Vagina (tissue), 2 donors: ENCODE measurements at regions not wholly inside any gene's neighbourhood (a gene's known extent, or its start where the extent isn't known, plus 50 kb on each side); places are given as distances from the start of the nearest gene placed in this dataset.

Experiments
- DNase-seq, 2 donors: peaks; one replicate each; pipeline ENCODE4 v3.0.0-alpha.2; 2017; ENCODE audit errors: extremely low spot score in 2 of 2
- H3K27ac ChIP-seq: fragments of 200-600 bp; sonication (generic); one replicate; pipeline ENCODE4 v1.5.1; 2019
- H3K27me3 ChIP-seq: fragments of 200-600 bp; sonication (generic); one replicate; pipeline ENCODE4 v1.5.1; 2019
- H3K36me3 ChIP-seq, 2 donors: fragments of 200-600 bp; sonication (generic); one replicate each; pipeline ENCODE4 v1.5.1; 2017 to 2019
- H3K4me1 ChIP-seq: fragments of 200-600 bp; sonication (generic); one replicate; pipeline ENCODE4 v1.5.1; 2019
- H3K4me3 ChIP-seq, 2 donors: fragments of 200-600 bp; sonication (generic); 1 replicate in 1 of 2; 2 replicates in 1 of 2; pipeline ENCODE4 v1.5.1; 2016 to 2019
- H3K9me3 ChIP-seq: fragments of 200-600 bp; sonication (generic); one replicate; pipeline ENCODE4 v1.5.1; 2019
- POLR2A ChIP-seq, 2 donors: fragments of 450-650 bp; IDR thresholded peaks; one replicate each; pipeline ENCODE4 v1.6.1; 2017; ENCODE audit warnings: antibody characterized with exemption in 2 of 2, mild to moderate bottlenecking in 2 of 2, moderate library complexity in 2 of 2
- POLR2AphosphoS5 ChIP-seq, 2 donors: sonication (generic); formaldehyde crosslinking; IDR thresholded peaks; one replicate each; pipeline ENCODE4 v1.9.0; 2017; ENCODE audit warnings: antibody characterized with exemption in 2 of 2, mild to moderate bottlenecking in 2 of 2, low read depth in 1 of 2; ENCODE audit not compliant: insufficient read depth in 1 of 2
- intact Hi-C: fragments of 100-400 bp; cut with DNase I; formaldehyde crosslinking; loops from one replicate; pipeline ENCODE4 v1.15.1; 2023
- TF ChIP-seq, protein P1 (sequence below), 3 experiments: fragments of 450-650 bp in 2 of 3; fragments of 200-600 bp in 1 of 3; sonication (generic) in 1 of 3; IDR thresholded peaks; one replicate each; pipeline ENCODE4 v1.5.1; 2017 to 2019; ENCODE audit warnings: antibody characterized with exemption in 3 of 3, mild to moderate bottlenecking in 2 of 3, moderate library complexity in 2 of 3

GRCh38 chr20:52448513-52449232 is 257.1 kb upstream of the ZFP64 start:
- H3K9me3 ChIP-seq = no peaks in the 10 kb centered on the region
- H3K4me3 ChIP-seq = no peak overlapping the region
- H3K27ac ChIP-seq = no peak overlapping the region
- TF ChIP-seq, protein P1, sequence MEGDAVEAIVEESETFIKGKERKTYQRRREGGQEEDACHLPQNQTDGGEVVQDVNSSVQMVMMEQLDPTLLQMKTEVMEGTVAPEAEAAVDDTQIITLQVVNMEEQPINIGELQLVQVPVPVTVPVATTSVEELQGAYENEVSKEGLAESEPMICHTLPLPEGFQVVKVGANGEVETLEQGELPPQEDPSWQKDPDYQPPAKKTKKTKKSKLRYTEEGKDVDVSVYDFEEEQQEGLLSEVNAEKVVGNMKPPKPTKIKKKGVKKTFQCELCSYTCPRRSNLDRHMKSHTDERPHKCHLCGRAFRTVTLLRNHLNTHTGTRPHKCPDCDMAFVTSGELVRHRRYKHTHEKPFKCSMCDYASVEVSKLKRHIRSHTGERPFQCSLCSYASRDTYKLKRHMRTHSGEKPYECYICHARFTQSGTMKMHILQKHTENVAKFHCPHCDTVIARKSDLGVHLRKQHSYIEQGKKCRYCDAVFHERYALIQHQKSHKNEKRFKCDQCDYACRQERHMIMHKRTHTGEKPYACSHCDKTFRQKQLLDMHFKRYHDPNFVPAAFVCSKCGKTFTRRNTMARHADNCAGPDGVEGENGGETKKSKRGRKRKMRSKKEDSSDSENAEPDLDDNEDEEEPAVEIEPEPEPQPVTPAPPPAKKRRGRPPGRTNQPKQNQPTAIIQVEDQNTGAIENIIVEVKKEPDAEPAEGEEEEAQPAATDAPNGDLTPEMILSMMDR (IDR thresholded peaks at IDR 0.05) = no peak
- TF ChIP-seq POLR2A (IDR thresholded peaks at IDR 0.05) (no peak), POLR2AphosphoS5 (IDR thresholded peaks at IDR 0.05; ENCODE audit: insufficient read depth in 1 of 2, low read depth in 1 of 2) (no peak)
- DNase-seq = no peak
- no peaks in the 10 kb centered on the region for H3K4me1 ChIP-seq
- no peaks in the 10 kb centered on the region for H3K27me3 ChIP-seq
- H3K36me3 ChIP-seq = no peaks in the 10 kb centered on the region
- intact Hi-C loops = no loop called here

GRCh38 chr20:52447225-52447551 is 255.6 kb upstream of the ZFP64 start:
- H3K27ac ChIP-seq = no peak overlapping the region
- TF ChIP-seq, protein P1 (IDR thresholded peaks at IDR 0.05) = no peak
- TF ChIP-seq POLR2AphosphoS5 (IDR thresholded peaks at IDR 0.05; ENCODE audit: insufficient read depth in 1 of 2, low read depth in 1 of 2) (no peak), POLR2A (IDR thresholded peaks at IDR 0.05) (no peak)
- no peak overlapping the region for H3K4me3 ChIP-seq
- no peaks in the 10 kb centered on the region for H3K27me3 ChIP-seq
- H3K9me3 ChIP-seq = no peaks in the 10 kb centered on the region
- intact Hi-C loops = no loop called here
- H3K4me1 ChIP-seq = no peaks in the 10 kb centered on the region
- no peaks in the 10 kb centered on the region for H3K36me3 ChIP-seq
- DNase-seq = no peak

DNA sequence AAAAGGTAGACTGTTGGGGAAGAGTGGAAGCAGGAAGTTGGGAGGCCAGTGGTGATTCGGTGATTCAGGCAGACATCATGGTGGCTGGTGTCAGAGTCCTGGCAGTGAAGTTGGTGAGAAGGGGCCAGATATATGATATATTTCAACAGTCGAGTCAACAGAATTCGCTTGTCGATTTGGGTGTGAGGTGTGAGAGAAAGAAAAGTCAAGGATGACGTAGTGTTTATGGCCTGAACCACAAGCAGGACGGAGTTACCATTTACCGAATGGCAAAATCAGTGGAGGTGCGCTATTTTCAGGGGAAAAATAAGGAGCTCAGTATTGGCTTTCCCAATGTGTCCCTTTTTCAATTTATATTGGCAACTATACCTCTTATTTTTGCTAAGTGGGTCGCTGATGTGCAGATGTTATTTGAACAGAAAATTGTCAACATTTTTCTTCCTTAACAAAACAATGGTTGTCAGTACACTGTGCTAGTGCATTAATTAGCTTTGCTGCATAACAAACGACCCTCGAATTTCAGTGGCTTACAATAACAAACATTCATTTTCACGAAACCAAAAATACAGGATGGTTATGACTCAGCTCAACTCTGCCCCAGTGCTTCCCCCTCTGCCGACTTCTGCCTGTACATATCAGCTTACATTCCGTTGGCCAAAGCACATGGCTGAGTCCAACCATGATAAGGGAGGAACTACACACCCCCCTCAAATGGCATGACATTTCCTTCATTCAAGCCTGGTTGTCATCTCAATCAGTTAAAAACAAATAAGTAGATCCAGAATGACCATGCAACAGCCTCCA is 255.0 kb upstream of the ZFP64 start:
- H3K4me1 ChIP-seq = no peaks in the 10 kb centered on the region
- intact Hi-C loops = no loop called here
- TF ChIP-seq POLR2AphosphoS5 (IDR thresholded peaks at IDR 0.05; ENCODE audit: insufficient read depth in 1 of 2, low read depth in 1 of 2) (no peak), POLR2A (IDR thresholded peaks at IDR 0.05) (no peak)
- TF ChIP-seq, protein P1 (IDR thresholded peaks at IDR 0.05) = no peak
- H3K27me3 ChIP-seq = no peaks in the 10 kb centered on the region
- DNase-seq = no peak
- H3K36me3 ChIP-seq = no peaks in the 10 kb centered on the region
- no peak overlapping the region for H3K4me3 ChIP-seq
- H3K27ac ChIP-seq = no peak overlapping the region
- H3K9me3 ChIP-seq = no peaks in the 10 kb centered on the region

DNA sequence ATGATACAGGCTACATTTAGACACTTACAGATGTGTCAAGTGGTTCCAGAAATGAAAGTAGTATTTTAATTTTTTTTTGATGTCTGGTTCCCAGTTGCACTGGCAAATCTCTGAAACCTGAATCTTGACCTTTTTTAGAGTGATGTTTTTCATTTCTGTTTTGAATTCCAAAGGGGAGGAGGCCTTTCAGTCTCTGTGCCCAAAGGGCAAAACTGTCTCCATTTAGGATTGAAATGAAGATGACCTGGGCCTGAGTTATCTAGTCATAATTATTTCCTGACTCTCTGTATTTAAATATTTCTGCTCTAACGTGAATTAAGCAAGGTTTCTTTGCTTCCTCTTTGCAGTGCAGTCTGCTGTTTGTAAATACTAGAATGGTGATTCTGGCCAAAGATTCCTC is 252.9 kb upstream of the ZFP64 start:
- no peak overlapping the region for H3K27ac ChIP-seq
- DNase-seq = no peak
- no peaks in the 10 kb centered on the region for H3K27me3 ChIP-seq
- H3K4me3 ChIP-seq = no peak overlapping the region
- H3K9me3 ChIP-seq = no peaks in the 10 kb centered on the region
- TF ChIP-seq, protein P1 (IDR thresholded peaks at IDR 0.05) = no peak
- intact Hi-C loops = no loop called here
- no peaks in the 10 kb centered on the region for H3K36me3 ChIP-seq
- no peaks in the 10 kb centered on the region for H3K4me1 ChIP-seq

- no peak for DNase-seq
- H3K36me3 ChIP-seq = no peaks in the 10 kb centered on the region
- H3K4me1 ChIP-seq = no peaks in the 10 kb centered on the region
- intact Hi-C loops = no loop called here
- H3K27me3 ChIP-seq = no peaks in the 10 kb centered on the region
- TF ChIP-seq, protein P1 (IDR thresholded peaks at IDR 0.05) = no peak
- TF ChIP-seq POLR2AphosphoS5 (IDR thresholded peaks at IDR 0.05; ENCODE audit: insufficient read depth in 1 of 2, low read depth in 1 of 2) (no peak), POLR2A (IDR thresholded peaks at IDR 0.05) (no peak)
- H3K4me3 ChIP-seq = no peak overlapping the region
- H3K9me3 ChIP-seq = no peaks in the 10 kb centered on the region
- no peak overlapping the region for H3K27ac ChIP-seq
Measured at GRCh38 chr20:52443874-52444273, 252.3 kb upstream of the ZFP64 start.
